Panc1 (cell line): ENCODE measurements at regions not wholly inside any gene's neighbourhood (a gene's known extent, or its start where the extent isn't known, plus 50 kb on each side); places are given as distances from the start of the nearest gene placed in this dataset.

ENCODE experiments used
- ATAC-seq: fragments of 200-7000 bp; cut with Tn5 transposase; 2 replicates; pipeline ENCODE4 v1.9.1; 2020; ENCODE audit warnings: mild to moderate bottlenecking, moderate library complexity
- BruUV-seq: library from RNA; stranded (reverse); fragments of 400-500 nt; replicated peaks from 2 replicates; lab custom pipeline; 2021; lab: Mats Ljungman, UMichigan
- CTCF ChIA-PET: fragments of 300-600 bp; sonication (Branson Sonifier 250); formaldehyde crosslinking; loops from one replicate; lab custom pipeline; 2022; ENCODE audit warnings: antibody characterized with exemption; lab: Charles Lee
- POLR2A ChIA-PET: fragments of 300-600 bp; sonication (Branson Sonifier 250); formaldehyde crosslinking; loops from one replicate; lab custom pipeline; 2022; ENCODE audit warnings: antibody characterized with exemption; lab: Charles Lee
- DNase-seq: peaks from one replicate; pipeline ENCODE4 v3.0.0-alpha.2; 2010; ENCODE audit warnings: low read depth, low spot score
- H3K27ac ChIP-seq: 2 replicates; pipeline ENCODE4 v1.5.1; 2011; ENCODE audit warnings: mild to moderate bottlenecking, low read length, inconsistent platforms
- H3K27me3 ChIP-seq: fragments of 200-500 bp; sonication (Bioruptor generic); 2 replicates; pipeline ENCODE4 v1.6.0; 2014; ENCODE audit warnings: low read length, inconsistent platforms; ENCODE audit not compliant: control insufficient read depth, insufficient read depth
- H3K36me3 ChIP-seq: fragments of 200-500 bp; sonication (Bioruptor generic); 2 replicates; pipeline ENCODE4 v1.5.1; 2014; ENCODE audit warnings: inconsistent platforms, mild to moderate bottlenecking, low read length, moderate library complexity; ENCODE audit not compliant: control insufficient read depth, insufficient read depth
- H3K4me1 ChIP-seq: 2 replicates; pipeline ENCODE4 v1.5.1; 2011; ENCODE audit warnings: inconsistent platforms, mild to moderate bottlenecking, low read length, moderate library complexity; ENCODE audit not compliant: control insufficient read depth, insufficient read depth
- H3K4me3 ChIP-seq, 2 experiments: 2 replicates each; pipeline ENCODE4 v1.5.1; 2011 to 2012; ENCODE audit warnings: low read depth in 2 of 2, low read length in 2 of 2, mild to moderate bottlenecking in 2 of 2, inconsistent platforms in 1 of 2, moderate library complexity in 1 of 2
- H3K9me3 ChIP-seq: fragments of 200-500 bp; sonication (Bioruptor generic); 2 replicates; pipeline ENCODE4 v1.5.1; 2014; ENCODE audit warnings: low read depth, mild to moderate bottlenecking, inconsistent platforms, low read length, moderate library complexity; ENCODE audit not compliant: control insufficient read depth, insufficient read depth
- CTCF ChIP-seq: fragments of 450-650 bp; IDR thresholded peaks from 2 replicates; pipeline ENCODE4 v1.5.1; 2017; ENCODE audit warnings: mild to moderate bottlenecking
- POLR2AphosphoS5 ChIP-seq: IDR thresholded peaks from 2 replicates; pipeline ENCODE4 v1.6.1; 2012; ENCODE audit warnings: mild to moderate bottlenecking, low read depth, low read length, moderate library complexity
- REST ChIP-seq, 2 experiments: IDR thresholded peaks; 2 replicates each; pipeline ENCODE4 v1.6.1; 2011 to 2012; ENCODE audit warnings: low read depth in 2 of 2, control low read depth in 1 of 2, low read length in 1 of 2, mild to moderate bottlenecking in 1 of 2, moderate library complexity in 1 of 2; ENCODE audit not compliant: insufficient read depth in 1 of 2
- SIN3A ChIP-seq: IDR thresholded peaks from 2 replicates; pipeline ENCODE4 v1.6.1; 2012; ENCODE audit warnings: low read depth, mild to moderate bottlenecking, low read length, moderate library complexity, borderline replicate concordance; ENCODE audit not compliant: insufficient read depth
- TCF7L2 ChIP-seq: IDR thresholded peaks from 2 replicates; pipeline ENCODE4 v1.6.1; 2011; ENCODE audit warnings: mild to moderate bottlenecking, low read depth, low read length, inconsistent platforms
- in situ Hi-C: cut with HindIII; loops from 2 replicates; pipeline ENCODE4 v1.10.0; 2016; ENCODE audit warnings: low sequenced_read_pairs, low pct_unique_long_range_greater_than_20kb
- intact Hi-C: fragments of 100-400 bp; cut with micrococcal nuclease; formaldehyde crosslinking; loops from one replicate; pipeline ENCODE4 v1.10.0; 2022; ENCODE audit not compliant: unreplicated experiment

DNA sequence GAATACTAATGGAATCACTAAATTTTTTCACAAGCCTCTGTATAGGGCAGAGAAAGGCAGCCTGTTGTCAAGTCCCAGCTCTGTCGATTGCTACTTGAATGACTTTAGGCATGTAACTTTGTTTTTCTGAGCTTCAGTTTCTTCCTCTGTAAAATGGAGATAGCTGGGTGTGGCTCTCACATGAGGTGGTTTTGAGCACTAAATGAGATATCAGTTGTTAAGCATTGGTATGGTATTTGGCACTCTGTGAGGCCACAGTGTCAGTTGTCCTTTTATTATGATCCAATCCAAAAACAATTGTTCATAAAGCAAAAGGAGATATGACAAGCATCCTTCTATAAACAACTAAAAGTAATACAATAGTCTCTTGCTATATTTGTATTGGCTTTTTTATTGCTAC lies 120.6 kb downstream of the DUSP6 start:
- no peaks in the 10 kb centered on the region for H3K36me3 ChIP-seq
- H3K27me3 ChIP-seq: peaks cover 2% of the 10 kb centered on the region; the same call in 1 of the 2 replicates
- H3K4me1 ChIP-seq: no peaks in the 10 kb centered on the region
- no peak for ATAC-seq
- H3K9me3 ChIP-seq: no peaks in the 10 kb centered on the region
- POLR2A ChIA-PET: no interaction called here
- no peak for TF ChIP-seq REST (IDR thresholded peaks at IDR 0.05; ENCODE audit: insufficient read depth in 1 of 2, low read depth in 2 of 2, low read length in 1 of 2)
- TF ChIP-seq TCF7L2: no peak
- no peak for TF ChIP-seq SIN3A
- BruUV-seq: no TSS peak
- H3K27ac ChIP-seq: no peak overlapping the region
- CTCF ChIA-PET: no interaction called here
- DNase-seq: no peak
- no peak overlapping the region for H3K4me3 ChIP-seq
- in situ Hi-C loops (no loop called here), intact Hi-C loops (no loop called here)

- POLR2A ChIA-PET: no interaction called here
- DNase-seq: no peak
These were observed 121.7 kb downstream of the DUSP6 start for GRCh38 chr12:89230376-89231315.

More at GRCh38 chr12:89230376-89231315, 121.7 kb downstream of the DUSP6 start:
- peaks cover 2% of the 10 kb centered on the region; the same call in 1 of the 2 replicates for H3K27me3 ChIP-seq
- H3K4me3 ChIP-seq: no peak overlapping the region
- no TSS peak for BruUV-seq
- no peaks in the 10 kb centered on the region for H3K36me3 ChIP-seq
- no peak for ATAC-seq
- no peaks in the 10 kb centered on the region for H3K9me3 ChIP-seq
- CTCF ChIA-PET: no interaction called here
- no peaks in the 10 kb centered on the region for H3K4me1 ChIP-seq
- intact Hi-C loops (no loop called here), in situ Hi-C loops (no loop called here)
- H3K27ac ChIP-seq: no peak overlapping the region
- TF ChIP-seq REST (IDR thresholded peaks at IDR 0.05; ENCODE audit: insufficient read depth in 1 of 2, low read depth in 2 of 2, low read length in 1 of 2) (no peak), POLR2AphosphoS5 (no peak), SIN3A (no peak), CTCF (no peak), TCF7L2 (no peak)
